ENCODE measurements at regions not wholly inside any gene's neighbourhood (a gene's known extent, or its start where the extent isn't known, plus 50 kb on each side); places are given as distances from the start of the nearest gene placed in this dataset.

- H3K9me3 ChIP-seq (ENCODE audit: low read depth, low read length, poor library complexity, severe bottlenecking), result no peaks in the 10 kb centered on the region
- H3K27me3 ChIP-seq (replicated peaks; ENCODE audit: insufficient read depth, low read depth, low read length, poor library complexity), result peaks cover 7% of the 10 kb centered on the region
- H3K27ac ChIP-seq (ENCODE audit: low read depth, low read length, poor library complexity, severe bottlenecking), result no peak overlapping the region
- TF ChIP-seq EZH2 (IDR thresholded peaks at IDR 0.05; ENCODE audit: borderline replicate concordance, low read depth, low read length, poor library complexity, severe bottlenecking) (no peak), CTCF (conservative IDR thresholded peaks at IDR 0.05; ENCODE audit: low read depth, low read length) (no peak)
- no peak for DNase-seq (ENCODE audit: low spot score)
- H3K36me3 ChIP-seq (ENCODE audit: insufficient read depth, low read length, poor library complexity, severe bottlenecking), result no peaks in the 10 kb centered on the region
- intact Hi-C loops (cut with micrococcal nuclease; ENCODE audit: unreplicated experiment), result no loop called here
- H3K4me3 ChIP-seq (ENCODE audit: low read depth, low read length, poor library complexity, severe bottlenecking), result no peak overlapping the region
- POLR2A ChIA-PET (ENCODE audit: low non-redundant PET), result no interaction called here
- H3K4me1 ChIP-seq (ENCODE audit: insufficient read depth, low read length, poor library complexity, severe bottlenecking), result no peaks in the 10 kb centered on the region
- BruUV-seq (replicated peaks), result no TSS peak
- CTCF ChIA-PET, result no interaction called here
These were observed 774.3 kb upstream of the RAB6C start for GRCh38 chr2:129205176-129205575.

- no peak overlapping the region for H3K27ac ChIP-seq (ENCODE audit: low read depth, low read length, poor library complexity, severe bottlenecking)
- DNase-seq (ENCODE audit: low spot score), result no peak
- H3K4me1 ChIP-seq (ENCODE audit: insufficient read depth, low read length, poor library complexity, severe bottlenecking), result no peaks in the 10 kb centered on the region
- intact Hi-C loops (cut with micrococcal nuclease; ENCODE audit: unreplicated experiment), result no loop called here
- H3K27me3 ChIP-seq (replicated peaks; ENCODE audit: insufficient read depth, low read depth, low read length, poor library complexity), result peaks cover 7% of the 10 kb centered on the region
- no peaks in the 10 kb centered on the region for H3K9me3 ChIP-seq (ENCODE audit: low read depth, low read length, poor library complexity, severe bottlenecking)
- ChIA-PET CTCF (no interaction called here), POLR2A (ENCODE audit: low non-redundant PET) (no interaction called here)
- H3K36me3 ChIP-seq (ENCODE audit: insufficient read depth, low read length, poor library complexity, severe bottlenecking), result no peaks in the 10 kb centered on the region
- TF ChIP-seq EZH2 (IDR thresholded peaks at IDR 0.05; ENCODE audit: borderline replicate concordance, low read depth, low read length, poor library complexity, severe bottlenecking), result no peak
- no peak for TF ChIP-seq CTCF (conservative IDR thresholded peaks at IDR 0.05; ENCODE audit: low read depth, low read length)
- no peak overlapping the region for H3K4me3 ChIP-seq (ENCODE audit: low read depth, low read length, poor library complexity, severe bottlenecking)
- BruUV-seq (replicated peaks), result no TSS peak
These were observed 773.7 kb upstream of the RAB6C start for GRCh38 chr2:129205766-129206165.

GRCh38 chr2:129212299-129212958 is 767.0 kb upstream of the RAB6C start:
- H3K36me3 ChIP-seq (ENCODE audit: insufficient read depth, low read length, poor library complexity, severe bottlenecking), result no peaks in the 10 kb centered on the region
- no TSS peak for BruUV-seq (replicated peaks)
- POLR2A ChIA-PET (ENCODE audit: low non-redundant PET), result no interaction called here

More at GRCh38 chr2:129212299-129212958, 767.0 kb upstream of the RAB6C start:
- TF ChIP-seq EZH2 (IDR thresholded peaks at IDR 0.05; ENCODE audit: borderline replicate concordance, low read depth, low read length, poor library complexity, severe bottlenecking) (no peak), CTCF (conservative IDR thresholded peaks at IDR 0.05; ENCODE audit: low read depth, low read length) (no peak)
- Histone ChIP-seq H3K27me3 (replicated peaks; ENCODE audit: insufficient read depth, low read depth, low read length, poor library complexity) (peaks cover 40% of the 10 kb centered on the region), H3K9me3 (ENCODE audit: low read depth, low read length, poor library complexity, severe bottlenecking) (no peaks in the 10 kb centered on the region), H3K4me1 (ENCODE audit: insufficient read depth, low read length, poor library complexity, severe bottlenecking) (no peaks in the 10 kb centered on the region), H3K4me3 (ENCODE audit: low read depth, low read length, poor library complexity, severe bottlenecking) (no peak overlapping the region), H3K27ac (ENCODE audit: low read depth, low read length, poor library complexity, severe bottlenecking) (no peak overlapping the region)
- CTCF ChIA-PET, result no interaction called here
- intact Hi-C loops (cut with micrococcal nuclease; ENCODE audit: unreplicated experiment), result no loop called here
- DNase-seq (ENCODE audit: low spot score), result no peak

Measured in A673 (cell line).